HG03025 (cell line): ENCODE measurements at regions not wholly inside any gene's neighbourhood (a gene's known extent, or its start where the extent isn't known, plus 50 kb on each side); places are given as distances from the start of the nearest gene placed in this dataset.

Experiments used
- ATAC-seq: cut with Tn5 transposase; IDR thresholded peaks from one replicate; pipeline ENCODE4 v1.9.1; 2021; ENCODE audit warnings: mild to moderate bottlenecking, moderate library complexity; ENCODE audit not compliant: unreplicated experiment, low FRiP score

GRCh38 chr13:81671064-81671463 is 1330.1 kb upstream of the SPRY2 start:
- no peak for ATAC-seq

- ATAC-seq, result no peak
Observed at GRCh38 chr13:81670048-81670447, 1329.1 kb upstream of the SPRY2 start.

GRCh38 chr13:81664872-81665271 is 1323.9 kb upstream of the SPRY2 start:
- ATAC-seq, result no peak

GRCh38 chr13:81659984-81660383 is 1319.1 kb upstream of the SPRY2 start:
- no peak for ATAC-seq

GRCh38 chr13:81658598-81659370 is 1317.9 kb upstream of the SPRY2 start:
- ATAC-seq, result no peak

- ATAC-seq, result no peak
Observed at GRCh38 chr13:81639984-81640582, 1299.2 kb upstream of the SPRY2 start.

- ATAC-seq, result no peak
Observed at GRCh38 chr13:81637457-81637856, 1296.5 kb upstream of the SPRY2 start.

- ATAC-seq, result no peak
Observed at GRCh38 chr13:81636120-81636519, 1295.2 kb upstream of the SPRY2 start.

- no peak for ATAC-seq
Observed at GRCh38 chr13:81615031-81615430, 1274.1 kb upstream of the SPRY2 start.

- ATAC-seq, result no peak
Observed at GRCh38 chr13:81610644-81611043, 1269.7 kb upstream of the SPRY2 start.

- no peak for ATAC-seq
Observed at GRCh38 chr13:81609335-81609734, 1268.4 kb upstream of the SPRY2 start.

- ATAC-seq, result no peak
Observed at GRCh38 chr13:81606074-81606473, 1265.1 kb upstream of the SPRY2 start.

GRCh38 chr13:81602241-81602640 is 1261.3 kb upstream of the SPRY2 start:
- ATAC-seq, result no peak

GRCh38 chr13:81597101-81597500 is 1256.2 kb upstream of the SPRY2 start:
- no peak for ATAC-seq

- no peak for ATAC-seq
Observed at GRCh38 chr13:81596224-81596753, 1255.4 kb upstream of the SPRY2 start.

- no peak for ATAC-seq
Observed at GRCh38 chr13:81591528-81592220, 1250.7 kb upstream of the SPRY2 start.

- ATAC-seq, result no peak
Observed at GRCh38 chr13:81582381-81582780, 1241.5 kb upstream of the SPRY2 start.

GRCh38 chr13:81577601-81578195 is 1236.8 kb upstream of the SPRY2 start:
- no peak for ATAC-seq

- ATAC-seq, result no peak
Observed at GRCh38 chr13:81568824-81569223, 1227.9 kb upstream of the SPRY2 start.

- no peak for ATAC-seq
Observed at GRCh38 chr13:81565849-81566248, 1224.9 kb upstream of the SPRY2 start.

- no peak for ATAC-seq
Observed at GRCh38 chr13:81563091-81563490, 1222.2 kb upstream of the SPRY2 start.
